ENCODE measurements at regions not wholly inside any gene's neighbourhood (a gene's known extent, or its start where the extent isn't known, plus 50 kb on each side); places are given as distances from the start of the nearest gene placed in this dataset.

- Mint-ChIP-seq H3K36me3 (ENCODE audit: low read depth) (peaks cover 2% of the 10 kb centered on the region), H3K27ac (ENCODE audit: unreplicated experiment) (no peak overlapping the region), H3K4me1 (ENCODE audit: low read depth) (no peaks in the 10 kb centered on the region), H3K27me3 (ENCODE audit: low read depth) (peaks cover 40% of the 10 kb centered on the region), H3K9me3 (ENCODE audit: low read depth) (no peaks in the 10 kb centered on the region), H3K4me3 (ENCODE audit: unreplicated experiment) (no peak overlapping the region)
- TF ChIP-seq CTCF (IDR thresholded peaks at IDR 0.05), result no peak
- no peak for DNase-seq (ENCODE audit: low spot score)
Measured at GRCh38 chr11:123371506-123372297, 58.4 kb upstream of the GRAMD1B start.

GRCh38 chr11:123366924-123367323, 63.1 kb upstream of the GRAMD1B start:
- Mint-ChIP-seq H3K9me3 (ENCODE audit: low read depth) (no peaks in the 10 kb centered on the region), H3K4me1 (ENCODE audit: low read depth) (no peaks in the 10 kb centered on the region), H3K36me3 (ENCODE audit: low read depth) (peaks cover 2% of the 10 kb centered on the region), H3K4me3 (ENCODE audit: unreplicated experiment) (no peak overlapping the region), H3K27me3 (ENCODE audit: low read depth) (peaks cover 32% of the 10 kb centered on the region), H3K27ac (ENCODE audit: unreplicated experiment) (no peak overlapping the region)
- no peak for TF ChIP-seq CTCF (IDR thresholded peaks at IDR 0.05)
- no peak for DNase-seq (ENCODE audit: low spot score)

- DNase-seq (ENCODE audit: low spot score), result no peak
- H3K4me3 Mint-ChIP-seq (ENCODE audit: unreplicated experiment), result no peak overlapping the region
- peaks cover 2% of the 10 kb centered on the region for H3K36me3 Mint-ChIP-seq (ENCODE audit: low read depth)
- H3K27ac Mint-ChIP-seq (ENCODE audit: unreplicated experiment), result no peak overlapping the region
- no peaks in the 10 kb centered on the region for H3K9me3 Mint-ChIP-seq (ENCODE audit: low read depth)
- TF ChIP-seq CTCF (IDR thresholded peaks at IDR 0.05), result no peak
- no peaks in the 10 kb centered on the region for H3K4me1 Mint-ChIP-seq (ENCODE audit: low read depth)
- peaks cover 40% of the 10 kb centered on the region for H3K27me3 Mint-ChIP-seq (ENCODE audit: low read depth)
Measured at GRCh38 chr11:123365955-123366354, 64.1 kb upstream of the GRAMD1B start.

- peaks cover 49% of the 10 kb centered on the region for H3K27me3 Mint-ChIP-seq (ENCODE audit: low read depth)
Measured at GRCh38 chr11:123364080-123364479, 66.0 kb upstream of the GRAMD1B start.

GRCh38 chr11:123363556-123363955, 66.5 kb upstream of the GRAMD1B start:
- Mint-ChIP-seq H3K4me3 (ENCODE audit: unreplicated experiment) (no peak overlapping the region), H3K4me1 (ENCODE audit: low read depth) (peaks cover 3% of the 10 kb centered on the region), H3K27ac (ENCODE audit: unreplicated experiment) (no peak overlapping the region), H3K36me3 (ENCODE audit: low read depth) (no peaks in the 10 kb centered on the region), H3K27me3 (ENCODE audit: low read depth) (peaks cover 50% of the 10 kb centered on the region), H3K9me3 (ENCODE audit: low read depth) (no peaks in the 10 kb centered on the region)
- TF ChIP-seq CTCF (IDR thresholded peaks at IDR 0.05), result no peak
- no peak for DNase-seq (ENCODE audit: low spot score)

More at GRCh38 chr11:123364080-123364479, 66.0 kb upstream of the GRAMD1B start:
- no peak for TF ChIP-seq CTCF (IDR thresholded peaks at IDR 0.05)
- Mint-ChIP-seq H3K4me1 (ENCODE audit: low read depth) (no peaks in the 10 kb centered on the region), H3K36me3 (ENCODE audit: low read depth) (no peaks in the 10 kb centered on the region), H3K4me3 (ENCODE audit: unreplicated experiment) (no peak overlapping the region), H3K27ac (ENCODE audit: unreplicated experiment) (no peak overlapping the region), H3K9me3 (ENCODE audit: low read depth) (no peaks in the 10 kb centered on the region)
- DNase-seq (ENCODE audit: low spot score), result no peak
